Mucosa of descending colon (tissue), 3 donors: ENCODE measurements at regions not wholly inside any gene's neighbourhood (a gene's known extent, or its start where the extent isn't known, plus 50 kb on each side); places are given as distances from the start of the nearest gene placed in this dataset.

Source experiments
- ATAC-seq: fragments of 200-7000 bp; cut with Tn5 transposase; one replicate; pipeline ENCODE4 v1.9.1; 2020; ENCODE audit warnings: mild to moderate bottlenecking, moderate library complexity
- DNase-seq, 3 donors: peaks; one replicate each; pipeline ENCODE4 v3.0.0-alpha.2; 2020
- H3K36me3 ChIP-seq: fragments of 200-600 bp; one replicate; pipeline ENCODE4 v1.8.0; 2021; ENCODE audit warnings: low read depth, mild to moderate bottlenecking
- H3K4me1 ChIP-seq: fragments of 200-600 bp; one replicate; pipeline ENCODE4 v1.8.0; 2021; ENCODE audit warnings: low read depth, mild to moderate bottlenecking
- H3K4me3 ChIP-seq: fragments of 200-600 bp; one replicate; pipeline ENCODE4 v1.8.0; 2021; ENCODE audit warnings: mild to moderate bottlenecking
- H3K9me3 ChIP-seq: fragments of 200-600 bp; one replicate; pipeline ENCODE4 v1.8.0; 2021; ENCODE audit warnings: mild to moderate bottlenecking
- CTCF ChIP-seq: fragments of 200-600 bp; IDR thresholded peaks from one replicate; pipeline ENCODE4 v1.8.0; 2022; ENCODE audit warnings: antibody characterized with exemption, mild to moderate bottlenecking
- intact Hi-C, 2 donors: fragments of 100-400 bp; cut with DNase I in 1 of 2; cut with micrococcal nuclease in 1 of 2; formaldehyde crosslinking; loops; one replicate each; pipeline versions ENCODE4 v1.11.0 to v1.11.1; 2022; cut with DNase I, micrococcal nuclease
- donor health status: DM: no; HTN: no; CAD: no; lungs with moderate emphysema.
- donor health status: DM: no; HTN: no; CAD: no.
- donor health status: DM: no; HTN: yes; CAD: no.

GRCh38 chr10:55653531-55653930 is 707.5 kb downstream of the ZWINT start:
- no peaks in the 10 kb centered on the region for H3K36me3 ChIP-seq
- no peaks in the 10 kb centered on the region for H3K9me3 ChIP-seq
- no peak for DNase-seq
- H3K4me1 ChIP-seq, result no peaks in the 10 kb centered on the region
- intact Hi-C loops, result no loop called here
- ATAC-seq, result no peak
- no peak for TF ChIP-seq CTCF
- H3K4me3 ChIP-seq, result no peak overlapping the region

GRCh38 chr10:55641601-55642000 is 719.5 kb downstream of the ZWINT start:
- ATAC-seq (no peak), DNase-seq (no peak)
- intact Hi-C loops, result no loop called here
- Histone ChIP-seq H3K4me3 (no peak overlapping the region), H3K9me3 (no peaks in the 10 kb centered on the region), H3K36me3 (no peaks in the 10 kb centered on the region), H3K4me1 (no peaks in the 10 kb centered on the region)
- TF ChIP-seq CTCF, result no peak

GRCh38 chr10:55631071-55631654 is 729.9 kb downstream of the ZWINT start:
- Histone ChIP-seq H3K4me1 (no peaks in the 10 kb centered on the region), H3K9me3 (no peaks in the 10 kb centered on the region), H3K4me3 (no peak overlapping the region), H3K36me3 (no peaks in the 10 kb centered on the region)
- peak; percentile 47 for TF ChIP-seq CTCF
- intact Hi-C loops, result no loop called here
- DNase-seq, result peak; percentile 38 to 75 (median 41)
- ATAC-seq, result peak; percentile 94

DNA sequence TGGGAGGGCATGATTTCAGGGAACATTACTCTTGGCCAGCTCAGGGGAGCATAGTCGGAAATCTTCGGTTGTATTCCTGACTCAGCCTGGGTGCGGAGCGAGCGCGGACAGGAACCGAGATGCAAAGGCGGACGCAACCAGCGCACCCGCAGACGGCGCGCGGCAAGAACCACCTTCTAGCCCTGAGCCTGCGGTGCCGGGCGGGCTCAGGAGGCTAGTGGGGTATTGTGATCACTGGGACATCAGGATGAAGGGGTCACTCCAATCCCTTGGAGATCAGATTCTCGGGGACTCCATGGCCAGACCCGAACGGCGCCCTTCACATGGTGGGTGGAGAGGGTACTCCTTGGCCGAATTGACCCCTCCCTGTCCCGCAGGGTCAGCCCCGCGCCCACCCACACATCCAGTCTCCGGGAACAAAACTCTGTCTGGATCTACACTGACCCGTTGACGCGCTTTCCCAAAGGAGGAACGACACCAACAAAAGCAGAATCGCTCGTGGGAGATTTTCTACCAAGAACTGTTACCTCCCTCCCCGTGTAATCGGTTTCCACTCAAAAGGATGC is 730.5 kb downstream of the ZWINT start:
- no peak for TF ChIP-seq CTCF
- Histone ChIP-seq H3K4me3 (no peak overlapping the region), H3K9me3 (no peaks in the 10 kb centered on the region), H3K4me1 (no peaks in the 10 kb centered on the region), H3K36me3 (no peaks in the 10 kb centered on the region)
- intact Hi-C loops, result no loop called here
- peak; percentile 26 for ATAC-seq
- peak in 1 of 3 donors; percentile 19 for DNase-seq

DNA sequence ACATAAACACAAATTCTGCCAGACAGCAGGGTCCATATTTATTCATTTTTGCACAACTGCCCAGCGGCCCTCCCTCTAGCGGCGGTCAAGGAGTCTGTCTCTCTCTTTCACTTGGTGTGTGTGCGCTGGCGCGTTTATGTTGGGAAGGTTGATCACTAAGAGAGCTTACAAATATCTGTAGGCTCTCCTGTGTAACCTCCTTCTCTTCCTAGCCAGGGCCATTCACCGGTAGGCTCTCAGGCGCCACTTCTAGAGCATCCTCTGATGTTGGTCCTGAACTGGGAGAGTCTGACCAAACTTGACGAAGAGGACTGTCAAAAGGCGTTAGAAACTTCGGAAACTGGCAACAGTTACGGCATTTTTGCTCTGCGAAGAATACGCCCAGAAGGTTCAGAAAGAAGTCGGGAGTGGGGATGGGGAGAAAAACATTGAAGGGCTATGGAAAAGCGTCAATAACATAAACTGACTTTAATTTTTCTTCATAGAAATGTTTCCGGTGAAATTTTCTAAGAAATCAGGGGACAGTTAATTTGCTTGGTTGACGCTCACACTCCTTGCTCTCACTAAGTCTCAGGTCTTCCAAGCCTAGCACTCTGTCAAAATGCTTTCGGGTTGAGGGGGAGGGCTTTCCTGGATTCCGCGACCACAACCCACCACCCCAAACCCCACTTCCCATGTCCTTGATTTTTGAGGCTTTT is 731.1 kb downstream of the ZWINT start:
- peak; percentile 40 for ATAC-seq
- DNase-seq, result peak in 2 of 3 donors; percentile 17 to 20
- intact Hi-C loops, result no loop called here
- H3K9me3 ChIP-seq, result no peaks in the 10 kb centered on the region
- H3K36me3 ChIP-seq, result no peaks in the 10 kb centered on the region
- TF ChIP-seq CTCF, result no peak
- H3K4me1 ChIP-seq, result no peaks in the 10 kb centered on the region
- no peak overlapping the region for H3K4me3 ChIP-seq
